ENCODE measurements at regions not wholly inside any gene's neighbourhood (a gene's known extent, or its start where the extent isn't known, plus 50 kb on each side); places are given as distances from the start of the nearest gene placed in this dataset.

DNA sequence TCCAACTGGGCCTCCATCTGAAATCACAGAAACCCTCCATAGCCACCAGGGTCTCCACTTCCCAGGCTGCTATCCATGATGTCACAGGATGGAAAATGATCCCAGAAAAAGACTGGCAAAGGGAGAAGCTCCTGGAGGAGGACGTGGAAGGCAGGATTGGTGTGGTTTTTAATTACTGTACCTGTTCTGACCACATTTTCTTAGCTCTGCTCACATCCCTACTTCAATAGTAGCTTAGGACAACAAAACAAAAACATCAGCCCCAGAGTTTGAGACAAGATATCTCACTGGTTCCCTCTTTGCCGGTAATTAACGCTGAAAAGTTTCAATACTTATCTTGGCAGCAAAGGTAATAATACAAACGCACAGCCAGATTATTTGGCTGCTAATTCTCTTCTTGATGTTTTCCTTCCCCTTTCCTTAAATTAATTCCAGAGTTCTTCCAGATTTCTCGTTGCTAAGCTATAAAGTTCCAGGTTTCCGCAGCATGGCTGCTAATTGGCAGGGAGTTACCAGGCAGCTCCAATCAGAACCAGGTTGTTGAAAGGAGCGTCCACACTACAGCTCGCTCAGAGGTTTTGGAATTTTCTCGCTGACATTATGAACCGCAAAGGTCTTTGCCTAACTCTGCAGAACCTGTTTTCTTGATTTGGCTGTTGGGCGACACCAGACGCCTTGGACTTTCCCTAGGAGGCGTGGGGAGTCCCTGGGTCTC, 263.4 kb downstream of the MRTFB start:
- DNase-seq = no peak

DNA sequence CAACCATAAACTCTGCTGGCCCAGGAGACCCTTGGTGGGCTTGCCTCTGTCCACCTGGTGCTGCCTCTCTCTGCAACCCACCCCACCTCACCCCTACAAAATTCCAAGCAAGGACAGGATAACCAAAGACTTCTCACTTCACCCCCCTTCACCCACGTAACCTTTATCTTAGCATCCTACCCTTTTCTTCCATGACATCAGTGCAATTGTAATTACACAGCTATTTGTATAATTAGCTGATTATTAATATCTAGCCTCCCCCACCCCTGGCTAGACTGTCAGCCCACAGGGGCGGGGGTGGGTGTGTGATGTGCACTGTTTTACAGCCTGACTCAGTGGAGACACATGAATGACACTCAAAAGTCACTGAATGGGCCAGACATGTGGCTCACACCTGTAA, 262.2 kb downstream of the MRTFB start:
- no peak for DNase-seq

DNA sequence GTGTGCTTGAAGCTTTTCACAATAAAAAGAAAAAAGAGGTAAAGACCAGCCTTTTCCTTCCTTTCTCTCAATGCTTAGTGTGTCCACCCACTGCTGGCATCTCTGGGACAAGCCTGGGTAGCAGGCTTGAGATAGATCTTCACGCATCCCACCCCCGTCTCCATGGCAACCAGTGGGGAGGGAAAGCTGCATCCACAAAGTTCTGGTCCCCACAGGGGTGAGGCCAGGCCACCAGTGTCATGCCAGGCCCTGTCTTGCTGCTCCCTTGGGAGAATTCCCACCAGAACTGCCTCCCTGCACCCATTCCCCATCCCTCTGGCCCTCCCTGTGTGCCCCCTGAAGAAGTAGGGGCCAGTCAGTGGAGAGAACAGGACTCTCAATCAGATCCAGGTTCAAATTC, 259.9 kb downstream of the MRTFB start:
- no peak for DNase-seq

DNA sequence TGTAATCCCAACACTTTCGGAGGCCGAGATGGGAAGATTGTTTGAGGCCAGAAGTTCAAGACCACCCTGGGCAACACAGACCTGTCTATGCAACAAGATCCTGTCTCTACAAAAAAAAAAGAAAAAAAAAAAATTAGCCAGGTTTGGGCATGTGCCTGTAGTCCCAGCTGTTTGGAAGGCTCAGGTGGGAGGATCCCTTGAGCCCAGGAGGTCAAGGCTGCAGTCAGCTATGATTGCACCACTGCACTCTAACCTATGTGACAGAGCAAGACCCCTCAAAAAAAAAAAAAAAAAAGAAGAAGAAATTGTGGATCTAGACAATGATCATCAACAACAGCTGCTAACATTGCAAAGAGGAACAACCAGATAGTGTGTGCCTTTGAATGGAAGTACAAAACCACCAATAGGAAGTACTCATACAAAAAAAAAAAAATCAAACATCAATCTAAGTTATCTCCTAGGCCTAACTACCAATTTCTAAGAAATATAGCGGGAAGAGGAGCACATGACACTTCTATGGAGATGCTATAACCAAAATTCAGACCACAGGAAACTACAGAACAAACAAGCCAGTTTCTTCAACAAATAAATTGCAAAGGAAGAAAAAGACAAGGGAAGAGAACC, 258.7 kb downstream of the MRTFB start:
- DNase-seq = no peak

DNA sequence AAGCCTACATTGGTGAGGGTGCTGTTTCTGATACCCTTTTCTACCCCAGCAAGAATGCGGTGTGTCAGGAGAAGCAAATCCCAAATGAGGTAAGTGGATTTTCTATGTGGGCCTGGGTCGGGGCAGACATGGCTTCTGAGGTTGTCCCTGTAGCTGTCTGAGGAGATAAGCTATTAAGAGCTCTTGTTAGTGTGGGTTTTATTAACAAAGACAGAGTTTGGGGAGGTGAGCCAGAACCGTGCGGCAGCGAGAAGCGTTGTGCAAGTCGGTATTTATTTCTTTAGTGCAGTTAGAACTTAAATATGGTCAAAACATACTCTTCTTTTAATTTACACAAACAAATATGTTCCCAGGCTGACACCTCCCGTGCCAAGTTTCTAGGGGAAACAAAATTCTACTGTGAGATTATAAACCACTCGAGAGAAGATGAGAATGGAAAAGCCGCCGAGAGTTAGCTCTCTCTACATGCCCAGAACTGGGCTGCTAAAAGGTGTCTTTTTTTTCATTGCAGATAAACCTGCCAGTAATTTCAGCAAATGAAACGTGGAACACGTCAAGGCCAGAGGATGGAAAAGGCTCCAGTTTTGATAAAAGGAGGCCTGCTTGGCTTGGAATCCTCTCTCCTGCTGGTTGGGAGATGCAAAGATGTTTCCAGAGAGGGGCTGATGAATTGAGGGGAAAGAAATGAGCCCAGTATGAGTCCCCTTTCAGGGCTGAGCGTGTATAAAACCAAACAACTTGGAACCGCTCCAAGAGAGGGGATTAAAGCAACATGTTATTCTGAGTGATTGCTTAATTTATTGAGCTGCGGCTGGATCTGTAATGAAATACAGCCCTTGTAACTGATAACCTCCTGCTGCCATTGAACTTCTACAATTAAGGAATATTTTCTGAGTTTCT, 254.6 kb downstream of the MRTFB start:
- no peak for DNase-seq

DNA sequence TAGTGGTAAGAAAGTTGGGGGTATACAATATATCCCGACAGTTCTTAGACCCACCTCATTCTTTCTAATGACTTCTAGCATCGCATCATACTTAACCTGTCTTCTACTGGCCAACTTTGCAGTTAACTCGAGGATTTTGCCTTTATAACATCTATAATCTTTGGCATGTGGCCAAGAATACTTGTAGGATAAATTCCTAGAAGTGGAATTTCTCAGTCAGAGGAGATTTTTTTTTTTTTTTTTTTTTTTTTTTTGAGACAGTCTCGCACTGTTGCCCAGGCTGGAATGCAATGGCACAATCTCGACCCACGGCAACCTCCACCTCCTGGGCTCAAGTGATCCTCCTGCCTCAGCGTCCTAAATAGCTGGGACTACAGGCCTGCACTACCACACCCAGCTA, 253.5 kb downstream of the MRTFB start:
- no peak for DNase-seq

DNA sequence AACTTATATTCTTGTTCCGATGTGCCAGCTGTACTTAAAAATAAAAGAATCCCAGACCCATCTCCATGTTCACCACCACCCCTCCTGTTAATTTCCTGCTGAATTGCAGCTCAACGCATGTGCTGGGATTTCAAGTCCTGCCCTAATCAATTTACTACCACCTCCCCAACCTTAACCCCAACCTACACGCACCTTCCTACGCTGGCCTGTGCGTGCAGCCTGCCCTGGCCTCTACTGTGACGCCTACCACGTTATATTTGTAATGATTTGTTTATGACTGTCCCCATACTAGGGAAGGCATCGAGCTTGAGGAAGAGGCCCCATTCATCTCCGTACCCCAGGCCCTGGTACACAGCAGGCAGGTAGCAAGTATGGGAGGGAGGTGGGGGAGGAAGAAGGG, 251.1 kb downstream of the MRTFB start:
- no peak for DNase-seq

DNA sequence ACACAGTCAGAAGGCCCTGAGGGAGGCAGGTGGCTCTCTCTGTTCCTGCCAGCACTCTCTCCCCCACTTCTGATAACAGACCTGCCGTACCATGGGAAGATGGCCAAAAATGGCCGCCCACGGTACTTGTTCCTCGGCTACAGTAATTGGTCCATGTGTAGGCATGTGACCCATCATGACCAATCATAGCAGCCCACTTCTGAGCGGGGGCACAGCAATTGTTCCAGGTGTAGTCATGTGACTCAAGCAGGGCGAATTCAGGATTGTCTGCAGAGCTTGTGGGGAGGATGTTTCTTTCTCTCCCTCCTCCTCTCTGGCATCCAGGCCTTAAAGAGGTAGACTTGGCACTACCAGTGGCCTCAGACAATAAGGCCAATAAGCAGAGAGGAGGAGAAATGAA, 250.4 kb downstream of the MRTFB start:
- no peak for DNase-seq

DNA sequence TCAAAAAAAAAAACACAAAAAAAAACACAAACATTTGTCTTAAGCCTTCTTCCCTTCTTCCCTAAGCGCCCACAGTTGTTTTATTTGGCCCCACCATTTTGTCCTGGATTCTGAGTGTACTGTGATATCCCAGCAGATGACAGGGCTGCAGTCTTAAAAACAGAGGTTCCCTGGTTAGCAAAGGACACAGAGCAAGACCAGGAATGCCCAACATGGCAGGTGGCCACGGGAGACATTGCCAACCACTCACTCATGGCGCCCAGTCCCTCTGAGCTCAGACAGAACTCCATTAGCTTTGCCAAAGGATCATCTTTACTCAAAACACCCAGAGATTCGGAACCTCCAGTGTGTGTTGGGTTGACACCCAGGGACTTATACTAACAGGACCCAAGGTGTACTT, 249.3 kb downstream of the MRTFB start:
- no peak for DNase-seq

Data from left kidney (tissue), 1 donor.